Dermis microvascular lymphatic vessel endothelial cell (primary cell): ENCODE measurements at regions not wholly inside any gene's neighbourhood (a gene's known extent, or its start where the extent isn't known, plus 50 kb on each side); places are given as distances from the start of the nearest gene placed in this dataset.
"Not testable (repeated sequence)": the region's sequence is repeated elsewhere in the genome, so short reads cannot be mapped to it uniquely, and the experiment has no call there.

Experiments used
- DNase-seq, 2 donors: peaks; one replicate each; pipeline versions ENCODE4 v3.0.0 to v3.0.0-alpha.2; 2010; ENCODE audit warnings: low read depth in 2 of 2

DNA sequence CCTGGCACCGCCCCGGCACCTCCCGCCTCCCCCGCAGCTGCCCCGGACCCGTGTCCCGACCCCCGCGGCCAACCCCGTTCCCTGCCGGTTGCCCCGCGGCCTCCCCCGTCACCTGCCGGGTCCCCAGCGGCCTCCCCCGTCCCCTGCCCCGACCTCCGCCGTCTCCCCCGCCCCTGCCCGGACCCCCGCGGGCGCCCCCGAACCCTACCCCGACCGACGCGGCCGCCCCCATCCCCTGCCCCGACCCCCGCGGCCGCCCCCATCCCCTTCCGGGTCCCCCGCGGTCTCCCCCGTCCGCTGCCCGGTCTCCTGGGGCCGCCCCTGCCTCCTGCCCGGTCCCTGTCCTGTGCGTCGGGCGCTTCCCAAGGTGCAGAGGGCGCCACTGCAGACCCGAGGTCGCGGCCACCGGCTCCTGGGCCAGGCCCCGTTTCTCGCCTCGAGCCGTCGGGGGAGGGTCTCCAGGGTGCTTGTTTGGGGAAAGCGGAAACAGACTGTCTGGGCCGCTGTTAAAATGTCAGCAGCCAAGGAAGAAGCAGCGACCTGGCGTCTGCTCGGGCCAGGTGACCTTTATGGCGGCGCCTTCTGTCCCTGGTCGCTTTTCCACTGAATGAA is 51.6 kb upstream of the APOD start:
- not testable (repeated sequence) for DNase-seq

DNA sequence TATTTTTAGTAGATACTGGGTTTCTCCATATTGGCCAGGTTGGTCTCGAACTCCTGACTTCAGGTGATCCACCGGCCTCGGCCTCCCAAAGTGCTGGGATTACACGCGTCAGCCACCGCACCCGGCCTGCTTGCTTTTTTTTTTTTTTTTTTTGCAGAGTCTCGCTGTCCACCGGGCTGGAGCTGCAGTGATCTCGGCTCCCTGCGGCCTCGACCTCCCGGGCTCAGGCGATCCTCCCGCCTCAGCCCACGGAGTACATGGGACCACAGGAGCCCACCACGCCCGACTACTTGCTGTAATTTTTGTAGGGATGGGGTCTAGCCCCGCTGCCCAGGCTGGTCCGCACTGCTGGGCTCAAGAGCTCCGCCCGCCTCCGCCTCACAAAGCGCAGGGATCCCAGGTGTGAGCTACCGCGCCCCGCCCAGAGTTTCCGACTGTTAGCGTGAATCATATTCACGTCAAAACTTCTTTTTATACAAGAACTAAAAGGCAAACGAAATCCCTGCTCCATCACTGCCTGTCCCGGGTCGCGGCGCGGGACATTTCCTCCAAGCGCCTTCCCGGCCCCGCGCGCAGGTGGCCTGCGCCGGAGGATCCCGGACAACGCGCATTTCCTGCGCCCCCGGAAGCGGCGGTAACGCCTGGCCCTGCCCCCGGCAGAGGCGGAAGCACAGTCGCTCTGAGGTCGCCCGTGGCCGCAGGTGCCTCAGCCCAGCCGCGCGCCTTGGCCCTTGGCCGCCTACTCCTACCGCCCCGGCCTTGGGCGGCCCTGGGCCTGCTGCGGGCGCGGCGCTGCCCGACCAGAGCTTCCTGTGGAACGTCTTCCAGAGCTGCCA is 50.9 kb upstream of the APOD start:
- not testable (repeated sequence) for DNase-seq
